ENCODE measurements at regions not wholly inside any gene's neighbourhood (a gene's known extent, or its start where the extent isn't known, plus 50 kb on each side); places are given as distances from the start of the nearest gene placed in this dataset.

- H3K27me3 Mint-ChIP-seq (ENCODE audit: insufficient read depth) = no peaks in the 10 kb centered on the region
- H3K4me3 Mint-ChIP-seq = no peak overlapping the region
- peaks cover 9% of the 10 kb centered on the region for H3K4me1 Mint-ChIP-seq
- 93 to 100% methylated on average over 2 to 5 of the region's 5 CpGs for WGBS, 2 experiments (ENCODE audit: insufficient coverage in 1 of 2, insufficient read length in 1 of 2)
- peaks cover 6% of the 10 kb centered on the region for H3K36me3 Mint-ChIP-seq (ENCODE audit: low read depth)
- Histone ChIP-seq H3K36me3 (ENCODE audit: control insufficient read depth, insufficient read depth, low read length) (no peaks in the 10 kb centered on the region), H3K27me3 (ENCODE audit: control insufficient read depth, insufficient read depth, low read length, poor library complexity, severe bottlenecking) (no peaks in the 10 kb centered on the region), H3K9me3 (ENCODE audit: control insufficient read depth, low read length) (no peaks in the 10 kb centered on the region), H3K27ac (ENCODE audit: low read depth, low read length) (no peak overlapping the region), H3K4me3 (ENCODE audit: low read length) (no peak overlapping the region), H3K9ac (ENCODE audit: extremely low read depth, low read length, poor library complexity, severe bottlenecking) (no peak overlapping the region), H3K4me1 (ENCODE audit: control insufficient read depth, insufficient read depth, low read length) (peaks cover 3% of the 10 kb centered on the region)
- no peak for TF ChIP-seq CTCF (conservative IDR thresholded peaks at IDR 0.05)
- no peak overlapping the region for H3K27ac Mint-ChIP-seq
- no peaks in the 10 kb centered on the region for H3K9me3 Mint-ChIP-seq
- no peak for DNase-seq
Measured at GRCh38 chr3:90043287-90043686, 935.9 kb downstream of the EPHA3 start.

GRCh38 chr3:90044084-90044816 is 936.8 kb downstream of the EPHA3 start:
- H3K27me3 Mint-ChIP-seq (ENCODE audit: insufficient read depth) = no peaks in the 10 kb centered on the region
- WGBS, 2 experiments (ENCODE audit: insufficient coverage in 1 of 2, insufficient read length in 1 of 2) = no CpG with 5 or more reads among the region's 1 CpG
- H3K4me1 Mint-ChIP-seq = peaks cover 5% of the 10 kb centered on the region
- H3K4me3 Mint-ChIP-seq = no peak overlapping the region
- Histone ChIP-seq H3K9me3 (ENCODE audit: control insufficient read depth, low read length) (peaks cover 2% of the 10 kb centered on the region), H3K27me3 (ENCODE audit: control insufficient read depth, insufficient read depth, low read length, poor library complexity, severe bottlenecking) (no peaks in the 10 kb centered on the region), H3K4me1 (ENCODE audit: control insufficient read depth, insufficient read depth, low read length) (peaks cover 3% of the 10 kb centered on the region), H3K9ac (ENCODE audit: extremely low read depth, low read length, poor library complexity, severe bottlenecking) (no peak overlapping the region), H3K36me3 (ENCODE audit: control insufficient read depth, insufficient read depth, low read length) (no peaks in the 10 kb centered on the region), H3K4me3 (ENCODE audit: low read length) (no peak overlapping the region), H3K27ac (ENCODE audit: low read depth, low read length) (no peak overlapping the region)
- peaks cover 5% of the 10 kb centered on the region for H3K9me3 Mint-ChIP-seq
- H3K36me3 Mint-ChIP-seq (ENCODE audit: low read depth) = peaks cover 11% of the 10 kb centered on the region
- no peak overlapping the region for H3K27ac Mint-ChIP-seq
- TF ChIP-seq CTCF (conservative IDR thresholded peaks at IDR 0.05) = no peak
- no peak for DNase-seq

- 92 to 100% methylated on average over 1 to 2 of the region's 3 CpGs for WGBS, 2 experiments (ENCODE audit: insufficient coverage in 1 of 2, insufficient read length in 1 of 2)
- no peak for TF ChIP-seq CTCF (conservative IDR thresholded peaks at IDR 0.05)
- no peak overlapping the region for H3K9ac ChIP-seq (ENCODE audit: extremely low read depth, low read length, poor library complexity, severe bottlenecking)
- Mint-ChIP-seq H3K9me3 (peaks cover 18% of the 10 kb centered on the region), H3K27ac (no peak overlapping the region), H3K27me3 (ENCODE audit: insufficient read depth) (no peaks in the 10 kb centered on the region), H3K4me1 (peaks cover 3% of the 10 kb centered on the region), H3K36me3 (ENCODE audit: low read depth) (peaks cover 18% of the 10 kb centered on the region), H3K4me3 (no peak overlapping the region)
- no peaks in the 10 kb centered on the region for H3K4me1 ChIP-seq (ENCODE audit: control insufficient read depth, insufficient read depth, low read length)
- no peak overlapping the region for H3K27ac ChIP-seq (ENCODE audit: low read depth, low read length)
- H3K27me3 ChIP-seq (ENCODE audit: control insufficient read depth, insufficient read depth, low read length, poor library complexity, severe bottlenecking) = no peaks in the 10 kb centered on the region
- H3K4me3 ChIP-seq (ENCODE audit: low read length) = no peak overlapping the region
- no peaks in the 10 kb centered on the region for H3K36me3 ChIP-seq (ENCODE audit: control insufficient read depth, insufficient read depth, low read length)
- H3K9me3 ChIP-seq (ENCODE audit: control insufficient read depth, low read length) = peaks cover 17% of the 10 kb centered on the region
- no peak for DNase-seq
Measured at GRCh38 chr3:90052425-90052950, 945.1 kb downstream of the EPHA3 start.
